ENCODE measurements at regions not wholly inside any gene's neighbourhood (a gene's known extent, or its start where the extent isn't known, plus 50 kb on each side); places are given as distances from the start of the nearest gene placed in this dataset.
"Not testable (repeated sequence)": the region's sequence is repeated elsewhere in the genome, so short reads cannot be mapped to it uniquely, and the experiment has no call there.

DNA sequence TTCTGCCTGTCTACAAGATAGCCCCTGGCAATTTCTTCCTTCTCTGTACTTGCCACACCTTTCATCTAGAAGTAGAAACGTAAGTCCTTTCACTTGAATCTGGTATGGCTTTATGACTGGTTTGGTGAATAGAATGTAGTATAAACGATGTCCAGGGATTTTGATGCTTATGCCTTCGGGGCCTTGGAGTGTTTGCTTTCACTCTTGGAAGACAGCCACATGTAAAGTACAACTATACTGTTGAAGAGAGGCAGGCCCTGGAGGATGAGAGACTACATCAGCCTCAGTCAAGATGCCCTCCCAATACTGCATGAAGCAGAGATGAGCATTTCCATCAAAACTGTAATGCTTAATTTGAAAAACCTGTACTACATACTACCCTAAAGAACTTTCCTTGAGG, 553.8 kb upstream of the C9orf72 start:
- DNase-seq: no peak

DNA sequence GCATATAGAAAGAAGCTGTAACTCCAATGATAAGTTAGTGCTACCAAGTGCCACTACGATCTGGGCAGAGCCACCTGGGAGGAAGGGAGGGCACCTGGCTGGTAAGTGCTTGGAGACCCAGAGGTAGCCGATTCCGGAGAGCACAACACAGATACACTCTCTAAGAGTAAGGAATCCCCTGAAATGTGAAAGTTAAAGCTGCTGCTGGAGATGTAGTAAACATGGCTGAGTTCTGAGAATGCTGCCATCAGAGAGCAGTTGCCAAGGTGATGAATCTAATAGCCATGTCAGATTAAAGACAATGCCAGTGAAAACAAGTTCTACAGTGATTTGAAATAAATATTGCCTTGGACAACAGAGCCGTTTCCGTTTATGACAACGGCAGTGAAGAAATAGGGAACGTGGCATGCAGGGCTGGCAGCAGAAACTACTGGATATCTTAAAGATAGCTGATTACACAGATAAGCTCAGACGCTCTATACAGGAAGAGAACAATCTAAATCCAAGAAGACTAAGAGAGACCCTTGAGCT, 561.2 kb upstream of the C9orf72 start:
- no peak for DNase-seq

DNA sequence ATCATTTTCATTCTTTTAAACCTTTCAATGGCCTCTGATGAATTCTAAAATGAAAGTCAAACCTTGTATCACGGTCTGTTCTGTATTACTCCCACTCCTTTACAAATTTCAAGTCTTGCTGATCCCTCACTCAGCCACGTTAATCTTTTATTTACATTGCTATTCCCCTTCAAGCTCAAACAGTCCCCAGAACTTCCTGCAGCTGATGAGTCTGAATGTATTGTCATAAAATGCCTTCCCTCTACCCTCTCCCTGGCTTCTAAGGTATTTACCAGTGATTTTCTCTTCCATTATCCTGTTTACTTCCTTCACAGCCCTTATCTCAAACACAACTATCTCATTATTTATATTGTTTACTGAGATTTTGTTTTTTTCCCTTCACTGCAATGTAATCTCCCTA, 562.3 kb upstream of the C9orf72 start:
- no peak for DNase-seq

DNA sequence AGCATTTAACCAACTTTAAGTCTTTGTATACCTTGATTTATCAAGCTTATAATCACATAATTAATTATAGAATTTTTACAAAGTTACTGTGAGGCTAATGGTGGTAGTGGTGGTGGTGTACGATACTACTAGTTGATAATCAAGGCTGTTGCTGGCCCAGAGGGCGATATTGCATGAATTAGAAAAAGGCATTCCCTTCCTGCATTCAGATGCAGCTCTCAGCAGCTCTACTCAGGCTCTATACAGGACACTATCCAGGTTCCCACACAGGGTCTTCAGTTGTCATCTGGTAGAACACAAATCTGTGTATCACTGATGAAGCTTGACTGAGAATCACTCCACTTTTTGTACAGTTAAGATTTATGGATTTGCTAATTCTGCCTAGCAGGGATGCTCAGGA, 562.8 kb upstream of the C9orf72 start:
- DNase-seq: no peak

DNA sequence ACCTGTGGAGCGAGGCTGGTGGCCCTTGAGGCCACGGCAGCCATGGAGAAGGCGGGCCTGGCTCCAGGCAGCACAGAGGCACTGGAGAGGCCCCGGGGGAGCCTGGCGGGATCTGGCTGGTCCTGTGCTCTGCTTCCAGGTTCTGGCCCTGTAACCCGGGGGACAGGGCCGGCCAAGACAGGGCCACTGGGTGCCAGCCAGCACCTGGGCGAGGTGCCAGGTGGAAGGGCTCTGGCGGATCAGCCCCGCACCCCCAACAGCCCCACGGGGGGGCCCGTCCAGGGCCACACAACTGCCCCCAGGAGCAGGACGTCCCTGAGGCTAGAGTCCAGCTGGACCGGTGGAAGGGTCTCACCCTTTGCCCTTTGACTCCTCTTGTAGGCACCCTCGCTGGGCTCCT, 574.1 kb upstream of the C9orf72 start:
- DNase-seq: not testable (repeated sequence)

DNA sequence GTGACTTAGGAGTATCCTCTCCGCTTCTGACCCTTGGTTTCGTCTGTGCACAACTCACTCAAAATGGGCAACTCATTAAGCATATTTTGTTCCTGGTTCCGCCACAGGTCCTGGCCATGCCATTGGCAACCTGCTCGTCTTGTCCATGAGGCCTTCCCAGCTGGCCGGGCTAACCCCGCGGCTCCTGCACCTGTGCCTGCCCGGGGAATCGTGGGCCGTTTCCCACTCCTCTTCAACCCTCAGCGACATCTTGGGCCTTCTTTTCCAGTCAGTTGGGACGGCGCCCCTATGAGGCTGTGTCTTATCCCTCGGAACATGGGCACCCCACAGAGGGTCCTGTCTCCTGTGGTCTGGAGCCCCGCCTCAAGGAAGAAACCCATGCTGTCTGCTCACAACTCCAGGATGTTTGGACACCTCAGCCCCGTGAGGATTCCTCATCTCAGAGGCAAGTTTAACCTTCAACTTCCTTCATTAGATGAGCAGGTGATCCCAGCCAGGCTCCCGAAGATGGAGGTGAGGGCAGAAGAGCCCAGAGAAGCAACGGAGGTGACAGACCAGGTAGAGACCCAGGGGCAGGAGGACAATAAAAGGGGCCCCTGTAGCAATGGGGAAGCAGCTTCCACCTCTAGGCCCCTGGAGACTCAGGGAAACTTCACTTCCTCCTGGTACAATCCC, 574.8 kb upstream of the C9orf72 start:
- DNase-seq: not testable (repeated sequence)

DNA sequence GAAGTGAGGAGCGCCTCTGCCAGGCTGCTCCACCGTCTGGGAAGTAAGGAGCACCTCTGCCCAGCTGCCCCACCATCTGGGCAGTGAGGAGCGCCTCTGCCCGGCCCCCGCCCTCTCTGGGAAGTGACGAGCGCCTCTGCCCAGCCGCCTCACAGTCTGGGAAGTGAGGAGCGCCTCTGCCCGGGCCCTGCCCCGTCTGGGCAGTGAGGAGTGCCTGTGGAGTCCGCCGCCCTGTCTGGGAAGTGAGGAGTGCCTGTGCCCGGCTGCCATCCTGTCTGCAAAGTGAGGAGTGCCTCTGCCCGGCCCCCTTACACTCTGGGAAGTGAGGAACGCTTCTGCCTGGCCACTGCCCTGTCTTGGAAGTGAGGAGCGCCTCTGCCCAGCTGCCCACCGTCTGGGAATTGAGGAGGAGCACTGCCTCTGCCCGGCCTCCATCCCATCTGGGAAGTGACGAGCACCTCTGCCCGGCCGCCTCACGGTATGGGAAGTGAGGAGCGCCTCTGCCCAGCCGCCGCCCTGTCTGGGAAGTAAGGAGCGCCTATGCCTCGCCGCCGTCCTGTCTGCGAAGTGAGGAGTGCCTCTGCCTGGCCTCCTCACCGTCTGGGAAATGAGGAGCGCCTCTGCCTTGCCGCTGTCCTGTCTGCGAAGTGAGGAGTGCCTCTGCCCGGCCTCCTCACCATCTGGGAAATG, 576.2 kb upstream of the C9orf72 start:
- not testable (repeated sequence) for DNase-seq

DNA sequence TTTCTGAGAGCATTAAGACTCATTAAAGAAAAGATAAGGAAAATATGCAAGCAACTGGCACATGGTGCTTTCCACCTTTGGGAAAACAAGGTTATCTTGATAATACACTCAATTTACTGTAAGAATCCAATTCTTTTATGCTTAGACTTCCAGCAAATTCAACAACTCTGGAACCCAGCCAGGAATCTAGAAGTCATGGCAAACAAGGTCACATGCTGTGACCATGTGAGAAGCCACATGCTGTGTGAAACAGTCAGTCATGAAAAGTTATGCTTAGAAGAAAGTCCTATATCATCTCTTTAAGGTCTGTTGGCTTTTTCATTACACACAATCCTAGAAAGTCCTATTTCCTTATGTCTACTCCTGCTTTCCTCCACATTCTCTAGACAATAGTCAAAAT, 581.8 kb upstream of the C9orf72 start:
- no peak for DNase-seq

DNA sequence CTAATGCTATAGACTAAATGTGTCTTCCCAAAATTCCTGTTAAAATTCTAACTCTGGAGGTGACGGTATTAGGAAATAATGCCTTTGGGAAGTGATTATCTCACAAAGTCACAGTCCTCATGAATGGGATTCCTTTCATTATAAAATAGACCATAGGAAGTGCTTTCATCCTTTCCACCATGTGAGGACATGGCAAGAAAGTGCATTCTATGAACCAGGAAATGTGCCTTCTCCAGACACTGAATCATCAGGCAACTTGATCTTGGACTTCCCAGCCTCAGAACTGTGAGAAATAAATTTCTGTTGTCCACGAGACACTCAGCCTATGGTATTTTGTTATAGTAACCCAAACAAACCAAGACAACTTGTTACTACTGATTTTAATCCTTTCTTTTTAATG, 582.4 kb upstream of the C9orf72 start:
- DNase-seq: no peak

DNA sequence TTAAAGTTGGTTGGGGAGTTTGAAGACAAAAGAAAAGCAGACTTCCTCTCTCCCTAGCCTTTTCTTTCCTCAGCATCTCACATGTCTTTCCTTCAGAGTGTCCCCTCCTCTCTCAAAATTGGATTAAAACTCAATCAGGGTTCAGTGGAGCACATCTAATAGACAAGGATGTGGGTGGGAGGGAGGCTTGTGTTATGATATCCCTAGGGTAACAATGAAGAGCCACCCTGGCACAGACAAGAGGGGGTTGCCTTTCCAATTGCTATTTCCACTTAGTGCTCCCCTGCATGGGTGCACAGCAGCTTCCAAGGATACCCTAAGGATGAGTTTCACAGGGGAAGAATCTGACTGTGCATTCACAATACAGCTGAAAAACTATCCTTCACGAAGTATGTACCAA, 585.2 kb upstream of the C9orf72 start:
- DNase-seq: no peak

DNA sequence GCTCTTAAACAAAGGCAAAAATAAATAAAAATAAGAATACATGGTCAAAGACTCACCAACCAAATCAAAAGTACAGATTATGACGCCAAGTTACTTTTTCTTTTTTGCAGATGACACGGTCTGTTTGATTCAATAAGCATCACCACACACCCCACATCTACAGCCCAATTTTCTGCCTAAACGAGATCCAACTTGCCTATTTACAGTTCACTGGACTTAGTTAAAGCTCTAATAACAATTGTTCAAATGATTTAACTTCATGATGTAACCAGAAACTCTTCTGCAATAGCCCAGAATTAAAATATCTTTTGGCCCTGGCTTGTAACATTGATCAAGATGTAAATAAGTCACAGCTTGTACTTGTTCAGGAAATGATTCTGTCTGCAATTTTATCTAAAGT, 590.3 kb upstream of the C9orf72 start:
- no peak for DNase-seq

DNA sequence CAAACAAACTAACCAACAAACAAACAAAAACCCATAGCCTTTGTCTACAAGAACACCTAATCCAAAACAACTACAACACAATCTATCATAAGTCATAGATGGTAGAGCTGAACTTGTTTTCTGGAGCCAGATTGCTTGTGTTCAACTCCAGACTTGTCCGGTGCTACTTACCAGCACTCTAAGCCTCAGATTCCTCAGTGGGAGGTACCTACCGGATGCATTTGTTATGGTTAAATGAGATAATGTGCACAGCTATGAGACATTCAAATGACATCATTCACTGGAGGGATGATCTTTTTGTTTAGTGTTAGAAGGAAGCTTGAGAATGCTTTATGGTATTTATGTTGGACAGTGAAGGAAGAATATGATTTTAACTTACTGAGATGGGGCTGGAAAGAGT, 592.9 kb upstream of the C9orf72 start:
- no peak for DNase-seq

DNA sequence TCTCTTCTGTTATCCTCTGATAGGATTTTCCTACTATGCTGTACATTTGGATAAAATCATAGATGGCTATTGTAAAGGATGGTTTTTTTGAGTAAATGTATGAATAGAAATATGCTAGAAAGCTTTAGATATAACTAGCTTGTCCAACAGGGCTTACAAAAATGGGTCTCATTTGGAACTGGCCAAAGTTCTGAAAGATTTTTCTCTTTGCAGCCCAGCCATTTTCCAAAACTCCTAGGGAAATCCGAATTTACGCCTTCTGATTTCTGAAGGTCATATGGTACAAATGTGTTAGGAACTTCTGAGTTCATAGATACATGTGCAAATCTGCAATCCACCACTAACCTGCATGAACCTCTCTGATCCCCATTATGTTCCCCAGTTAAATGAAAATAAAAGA, 603.9 kb upstream of the C9orf72 start:
- DNase-seq: no peak

DNA sequence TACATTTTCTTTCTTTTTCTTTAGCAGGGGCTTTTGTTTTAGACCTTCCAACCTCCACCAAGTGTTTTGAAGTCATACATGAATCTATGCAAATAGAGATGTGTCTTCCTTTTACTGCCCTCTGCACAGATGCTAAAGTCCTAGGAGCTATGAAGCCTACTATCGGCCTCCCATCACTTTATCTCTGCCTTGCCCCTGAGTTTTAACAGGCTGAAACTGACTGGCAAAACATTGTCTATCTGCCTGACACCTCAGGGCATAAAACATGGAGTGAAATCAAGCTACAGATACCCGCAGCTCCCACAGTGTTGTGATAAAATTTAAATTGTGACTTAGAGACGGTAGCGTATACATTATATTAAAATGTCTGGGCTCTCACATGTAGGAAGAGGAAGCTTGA, 604.6 kb upstream of the C9orf72 start:
- no peak for DNase-seq

DNA sequence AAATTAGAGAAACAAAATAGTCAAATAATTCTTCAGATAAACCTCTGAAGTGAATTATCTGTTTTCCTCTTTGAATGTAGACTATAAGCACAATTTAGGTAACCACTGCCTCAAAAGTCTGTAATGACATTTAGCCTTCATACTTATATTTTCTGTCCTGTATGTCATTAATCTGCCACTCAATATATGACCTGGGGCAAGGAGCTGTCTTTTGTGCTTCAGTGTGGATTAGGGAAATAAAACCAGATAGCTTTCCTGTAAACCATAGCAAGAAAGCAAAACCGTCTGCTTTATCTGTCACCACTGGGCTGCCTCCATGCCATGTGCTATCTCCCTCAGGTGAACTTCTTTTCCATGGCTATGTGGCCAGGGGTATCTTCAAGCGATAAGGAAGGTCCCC, 606.6 kb upstream of the C9orf72 start:
- DNase-seq: no peak

DNA sequence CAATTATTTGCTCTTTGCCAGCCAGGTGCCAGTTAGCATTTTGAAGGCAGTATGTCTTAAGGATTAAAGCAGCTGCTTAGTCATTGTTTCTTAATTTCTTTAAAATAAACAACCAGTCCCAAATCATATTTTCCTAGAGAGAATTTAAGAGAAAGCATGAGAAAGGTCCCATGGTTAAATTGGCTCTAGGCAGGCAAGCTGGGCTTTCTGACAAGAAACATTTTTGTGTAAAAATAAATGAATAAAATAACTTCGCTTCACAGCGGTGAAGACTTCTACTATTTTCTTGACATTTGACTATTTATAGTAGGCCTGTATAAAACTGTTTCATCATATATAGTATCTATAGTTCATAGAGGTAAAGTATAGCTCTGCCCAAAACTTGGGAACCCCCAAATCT, 617.7 kb upstream of the C9orf72 start:
- DNase-seq: no peak

DNA sequence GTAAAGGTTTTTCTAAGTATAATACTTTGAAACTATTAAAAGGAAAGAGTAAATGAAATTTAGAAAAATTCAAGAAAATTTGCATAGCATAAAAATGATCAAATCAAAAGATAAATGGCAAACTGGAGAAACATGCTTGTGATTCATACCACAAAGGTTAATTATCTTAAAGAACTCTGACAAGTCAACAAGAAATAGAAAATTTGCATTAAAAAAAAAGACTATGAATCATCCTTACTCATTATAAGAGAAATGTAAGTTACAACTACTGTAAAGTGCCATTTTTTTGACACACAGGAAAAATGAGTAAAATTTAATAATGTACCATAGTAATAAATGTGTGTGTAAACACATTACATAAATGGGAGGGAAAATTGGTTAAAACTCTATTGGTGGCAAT, 624.4 kb upstream of the C9orf72 start:
- no peak for DNase-seq

DNA sequence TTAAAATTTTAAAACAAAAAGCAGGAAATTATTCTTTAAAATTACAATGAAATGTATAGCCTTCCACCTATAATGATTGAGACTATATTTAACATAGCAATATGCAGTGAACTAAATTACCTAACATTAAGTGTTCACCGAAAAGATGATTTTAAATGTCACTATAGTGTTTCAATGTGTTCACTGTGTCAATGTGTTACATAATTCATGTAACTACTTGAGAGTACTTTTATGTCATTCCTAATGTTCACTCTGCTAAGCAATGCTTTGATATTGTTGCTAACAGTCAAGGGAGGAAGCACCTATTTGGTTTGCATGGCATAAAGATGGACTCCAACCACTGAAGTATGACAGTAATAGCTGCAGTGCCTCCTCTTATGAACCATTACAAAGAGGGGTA, 629.8 kb upstream of the C9orf72 start:
- no peak for DNase-seq

DNA sequence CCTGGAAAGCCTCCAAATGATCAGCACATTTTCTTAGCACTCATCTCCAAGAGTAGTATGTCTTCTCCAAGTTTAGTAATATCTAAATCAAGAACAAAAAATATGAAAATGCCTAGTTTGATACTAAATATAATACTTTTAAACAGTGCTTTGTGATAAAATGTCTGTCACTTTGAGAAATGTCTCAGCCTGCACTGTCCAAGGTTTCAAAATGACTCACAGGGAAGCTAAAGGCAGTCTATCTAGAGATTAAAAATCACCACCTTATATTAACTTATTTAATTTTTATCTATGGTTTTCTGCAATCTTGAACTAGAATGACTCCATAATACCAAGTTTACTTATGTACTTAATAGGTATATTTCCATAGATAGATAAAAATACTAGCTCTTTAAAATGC, 633.0 kb upstream of the C9orf72 start:
- no peak for DNase-seq

DNA sequence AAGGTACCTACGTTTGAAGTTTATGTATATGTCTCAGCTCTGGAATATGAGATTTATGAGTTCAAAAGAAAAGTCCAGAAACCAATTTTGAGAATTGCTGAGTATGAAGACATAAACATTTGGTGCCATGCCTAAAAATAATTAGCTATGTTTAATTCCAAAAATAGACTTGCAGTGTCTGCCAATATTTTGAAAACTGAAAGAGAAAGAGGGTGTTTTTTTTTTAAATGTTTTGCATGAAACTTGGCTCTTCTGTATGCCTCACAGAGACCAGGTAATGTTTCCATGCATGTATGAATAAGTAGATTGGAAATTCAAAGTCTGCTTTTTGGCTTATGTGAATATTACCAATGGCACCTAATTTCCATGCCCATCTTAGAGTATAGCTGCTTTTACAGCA, 634.4 kb upstream of the C9orf72 start:
- no peak for DNase-seq

DNA sequence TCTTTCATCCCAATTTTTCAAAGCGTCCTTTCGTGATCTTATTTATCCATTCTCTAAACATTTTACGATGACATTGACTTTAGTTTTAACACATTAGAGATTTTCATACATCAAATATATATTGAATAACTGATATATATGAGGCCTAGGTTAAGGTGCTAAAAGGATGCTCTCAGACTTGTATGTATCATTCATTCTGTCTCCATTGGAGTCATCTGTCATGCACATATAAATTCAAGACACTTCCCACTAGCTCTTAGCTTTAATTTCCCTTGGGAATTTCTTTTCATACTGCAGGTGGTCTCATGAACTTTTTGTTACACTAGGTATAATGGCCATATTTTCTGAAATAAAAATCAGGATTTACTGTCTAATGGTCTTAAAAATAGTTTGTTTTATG, 635.8 kb upstream of the C9orf72 start:
- DNase-seq: no peak

DNA sequence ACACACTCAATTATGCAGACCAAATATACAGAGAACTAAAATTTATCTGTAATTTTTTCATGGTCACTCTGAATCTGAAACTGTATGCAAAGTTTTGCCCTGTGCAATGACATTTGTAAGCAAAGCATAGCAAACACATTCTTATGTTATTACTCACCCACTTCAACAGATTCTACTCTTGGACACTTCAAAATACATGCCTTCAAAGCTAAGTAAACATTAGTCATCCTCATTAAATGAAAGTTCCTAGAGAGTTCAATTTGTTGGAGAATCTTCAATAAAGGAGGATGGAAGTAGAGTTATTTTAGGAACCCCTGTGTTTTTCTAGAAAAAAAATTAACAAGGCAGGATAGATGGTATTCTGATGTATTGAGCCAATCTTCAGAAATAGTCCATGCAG, 639.7 kb upstream of the C9orf72 start:
- no peak for DNase-seq

DNA sequence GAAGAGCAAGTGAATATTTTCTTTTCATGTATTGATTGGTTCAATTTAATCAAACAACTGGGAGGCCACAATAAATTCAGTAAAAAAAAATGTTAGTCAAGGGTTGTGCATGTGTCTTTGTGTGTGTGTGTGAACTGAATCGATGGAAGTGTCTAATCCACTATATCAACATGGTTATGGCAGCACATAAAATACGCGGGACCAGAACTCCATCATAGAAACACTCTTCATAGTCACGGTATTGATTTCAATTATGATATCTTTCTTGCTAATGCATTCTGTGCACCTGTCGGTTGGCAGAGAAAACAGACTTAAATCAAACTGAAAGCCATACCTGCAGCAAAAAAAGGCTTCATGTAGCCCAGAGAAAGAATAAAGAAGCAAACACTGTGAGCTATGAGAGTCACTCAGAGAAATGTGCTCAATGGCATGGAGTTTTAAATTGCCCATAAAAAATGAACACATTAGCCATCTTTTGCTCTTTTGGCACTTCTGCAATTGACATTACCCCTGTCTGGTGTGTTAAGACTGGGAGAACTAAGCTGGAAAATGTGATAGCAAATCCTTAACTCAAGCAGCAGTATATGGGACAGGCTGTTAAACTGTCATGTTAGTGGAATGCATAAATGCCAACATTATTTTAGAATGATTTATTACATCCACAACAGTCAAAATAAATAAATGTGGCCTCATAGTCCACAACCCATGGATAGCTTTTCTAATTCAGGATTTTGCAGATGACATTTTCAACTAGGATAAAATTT, 642.4 kb upstream of the C9orf72 start:
- no peak for DNase-seq

DNA sequence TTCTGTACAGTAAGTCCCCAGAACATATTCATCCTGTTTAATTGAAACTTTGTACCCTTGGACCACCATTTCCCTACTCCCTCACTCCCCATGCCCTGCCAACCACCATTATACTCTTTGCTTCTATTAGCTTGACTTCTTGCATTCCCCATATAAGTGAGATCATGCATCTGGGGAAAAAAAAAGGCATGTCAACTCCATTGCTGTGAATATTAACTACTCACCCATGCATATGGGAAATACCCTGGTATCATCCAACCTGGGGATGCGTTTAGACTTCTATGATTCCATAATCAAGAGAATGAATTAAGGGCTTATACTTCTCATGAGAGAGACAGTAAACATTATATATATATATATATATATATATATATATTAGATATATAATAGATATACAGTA, 659.4 kb upstream of the C9orf72 start:
- DNase-seq: no peak
